Lower lobe of right lung (tissue), 2 donors: ENCODE measurements at regions not wholly inside any gene's neighbourhood (a gene's known extent, or its start where the extent isn't known, plus 50 kb on each side); places are given as distances from the start of the nearest gene placed in this dataset.

ENCODE experiments used
- ATAC-seq, 2 donors: fragments of 200-7000 bp; cut with Tn5 transposase; one replicate each; pipeline ENCODE4 v1.9.1; 2020 to 2022; ENCODE audit warnings: mild to moderate bottlenecking in 2 of 2, moderate library complexity in 2 of 2
- DNase-seq: peaks from one replicate; pipeline ENCODE4 v3.0.0-alpha.2; 2020
- H3K27ac ChIP-seq: fragments of 200-600 bp; one replicate; pipeline ENCODE4 v1.8.0; 2022
- H3K27me3 ChIP-seq: fragments of 200-600 bp; one replicate; pipeline ENCODE4 v1.8.0; 2022; ENCODE audit warnings: low read depth
- H3K36me3 ChIP-seq: fragments of 200-600 bp; one replicate; pipeline ENCODE4 v1.8.0; 2022; ENCODE audit warnings: mild to moderate bottlenecking
- H3K4me1 ChIP-seq: fragments of 200-600 bp; one replicate; pipeline ENCODE4 v1.8.0; 2022
- H3K4me3 ChIP-seq: fragments of 200-600 bp; one replicate; pipeline ENCODE4 v1.8.0; 2022; ENCODE audit warnings: mild to moderate bottlenecking
- H3K9me3 ChIP-seq: fragments of 200-600 bp; one replicate; pipeline ENCODE4 v1.8.0; 2022
- CTCF ChIP-seq: fragments of 200-600 bp; IDR thresholded peaks from one replicate; pipeline ENCODE4 v1.8.0; 2022; ENCODE audit warnings: antibody characterized with exemption, mild to moderate bottlenecking
- intact Hi-C: fragments of 100-400 bp; cut with DNase I; formaldehyde crosslinking; loops from one replicate; pipeline ENCODE4 v1.11.0; 2022
- donor health status: DM: no; HTN: yes; CAD: no; lungs with severe emphysema.

- no peak for ATAC-seq
Observed at GRCh38 chrX:40318076-40318475, 220.3 kb upstream of the BCOR start.

GRCh38 chrX:40316502-40316901, 218.7 kb upstream of the BCOR start:
- no peak for TF ChIP-seq CTCF

More at GRCh38 chrX:40318076-40318475, 220.3 kb upstream of the BCOR start:
- TF ChIP-seq CTCF, result no peak
- Histone ChIP-seq H3K27me3 (no peaks in the 10 kb centered on the region), H3K4me1 (no peaks in the 10 kb centered on the region), H3K4me3 (no peak overlapping the region), H3K27ac (no peak overlapping the region), H3K9me3 (no peaks in the 10 kb centered on the region), H3K36me3 (no peaks in the 10 kb centered on the region)
- intact Hi-C loops, result no loop called here
- DNase-seq, result no peak

GRCh38 chrX:40314070-40314469, 216.3 kb upstream of the BCOR start:
- intact Hi-C loops, result no loop called here
- peak in 1 of 2 donors; percentile 32 for ATAC-seq
- Histone ChIP-seq H3K9me3 (no peaks in the 10 kb centered on the region), H3K4me3 (no peak overlapping the region), H3K27me3 (no peaks in the 10 kb centered on the region), H3K36me3 (no peaks in the 10 kb centered on the region), H3K4me1 (no peaks in the 10 kb centered on the region), H3K27ac (no peak overlapping the region)
- no peak for DNase-seq
- TF ChIP-seq CTCF, result no peak

More at GRCh38 chrX:40316502-40316901, 218.7 kb upstream of the BCOR start:
- H3K27me3 ChIP-seq, result no peaks in the 10 kb centered on the region
- H3K4me1 ChIP-seq, result no peaks in the 10 kb centered on the region
- intact Hi-C loops, result no loop called here
- H3K4me3 ChIP-seq, result no peak overlapping the region
- H3K36me3 ChIP-seq, result no peaks in the 10 kb centered on the region
- DNase-seq, result no peak
- no peak for ATAC-seq
- H3K27ac ChIP-seq, result no peak overlapping the region
- H3K9me3 ChIP-seq, result no peaks in the 10 kb centered on the region

GRCh38 chrX:40313269-40313668, 215.5 kb upstream of the BCOR start:
- Histone ChIP-seq H3K4me3 (no peak overlapping the region), H3K27ac (no peak overlapping the region), H3K4me1 (no peaks in the 10 kb centered on the region), H3K9me3 (no peaks in the 10 kb centered on the region), H3K27me3 (no peaks in the 10 kb centered on the region), H3K36me3 (no peaks in the 10 kb centered on the region)
- ATAC-seq (no peak), DNase-seq (no peak)
- no peak for TF ChIP-seq CTCF
- intact Hi-C loops, result no loop called here

- TF ChIP-seq CTCF, result no peak
- Histone ChIP-seq H3K27me3 (no peaks in the 10 kb centered on the region), H3K4me1 (no peaks in the 10 kb centered on the region), H3K36me3 (no peaks in the 10 kb centered on the region), H3K27ac (no peak overlapping the region), H3K4me3 (no peak overlapping the region), H3K9me3 (no peaks in the 10 kb centered on the region)
- ATAC-seq, result no peak
- intact Hi-C loops, result no loop called here
- DNase-seq, result no peak
Observed at GRCh38 chrX:40310447-40310846, 212.7 kb upstream of the BCOR start.

- DNase-seq, result no peak
- no peaks in the 10 kb centered on the region for H3K4me1 ChIP-seq
- H3K27ac ChIP-seq, result no peak overlapping the region
- H3K36me3 ChIP-seq, result no peaks in the 10 kb centered on the region
- TF ChIP-seq CTCF, result no peak
- no peaks in the 10 kb centered on the region for H3K27me3 ChIP-seq
- ATAC-seq, result no peak
- intact Hi-C loops, result no loop called here
- H3K9me3 ChIP-seq, result no peaks in the 10 kb centered on the region
- no peak overlapping the region for H3K4me3 ChIP-seq
Observed at GRCh38 chrX:40310016-40310415, 212.3 kb upstream of the BCOR start.
